Keratinocyte (primary cell): ENCODE measurements at regions not wholly inside any gene's neighbourhood (a gene's known extent, or its start where the extent isn't known, plus 50 kb on each side); places are given as distances from the start of the nearest gene placed in this dataset.

ENCODE experiments used
- DNase-seq: peaks from one replicate; pipeline ENCODE4 v3.0.0-alpha.2; 2011; ENCODE audit warnings: low read depth, missing footprints, low spot score
- FAIRE-seq: peaks from 2 replicates; lab custom pipeline; 2011; peaks lifted over from hg19 to GRCh38; lab: Jason Lieb, UNC
- H2AFZ ChIP-seq: 2 replicates; pipeline ENCODE4 v1.6.0; 2012; ENCODE audit warnings: low read length, control low read depth, inconsistent platforms; ENCODE audit not compliant: control insufficient read depth
- H3K27ac ChIP-seq: 2 replicates; pipeline ENCODE4 v1.5.1; 2011; ENCODE audit warnings: low read length; ENCODE audit not compliant: control insufficient read depth, insufficient read depth
- H3K27me3 ChIP-seq: 3 replicates; pipeline ENCODE4 v1.6.0; 2011; ENCODE audit warnings: low read length; ENCODE audit not compliant: control insufficient read depth, insufficient read depth; ENCODE audit errors: extremely low read depth
- H3K36me3 ChIP-seq, 2 experiments: 2 replicates in 1 of 2; 3 replicates in 1 of 2; pipeline ENCODE4 v1.5.1; 2011; ENCODE audit warnings: low read length in 2 of 2, mild to moderate bottlenecking in 1 of 2; ENCODE audit not compliant: control insufficient read depth in 2 of 2, insufficient read depth in 2 of 2; ENCODE audit errors: extremely low read depth in 1 of 2
- H3K4me1 ChIP-seq: 3 replicates; pipeline ENCODE4 v1.5.1; 2011; ENCODE audit warnings: low read length; ENCODE audit not compliant: control insufficient read depth, insufficient read depth; ENCODE audit errors: extremely low read depth
- H3K4me2 ChIP-seq: 3 replicates; pipeline ENCODE4 v1.6.0; 2011; ENCODE audit warnings: low read depth, low read length; ENCODE audit not compliant: control insufficient read depth, insufficient read depth; ENCODE audit errors: extremely low read depth
- H3K4me3 ChIP-seq, 3 experiments: fragments of 200-600 bp in 1 of 3; sonication (generic) in 1 of 3; 2 replicates in 2 of 3; 3 replicates in 1 of 3; pipeline ENCODE4 v1.5.1; 2011 to 2016; ENCODE audit warnings: low read length in 3 of 3, mild to moderate bottlenecking in 3 of 3, control low read depth in 2 of 3, inconsistent platforms in 1 of 3, low read depth in 1 of 3, mixed read lengths in 1 of 3, mixed run types in 1 of 3, moderate library complexity in 1 of 3; ENCODE audit not compliant: control insufficient read depth in 2 of 3, insufficient read depth in 2 of 3; ENCODE audit errors: extremely low read depth in 1 of 3
- H3K79me2 ChIP-seq: 2 replicates; pipeline ENCODE4 v1.6.0; 2012; ENCODE audit warnings: low read length; ENCODE audit not compliant: control insufficient read depth, insufficient read depth
- H3K9ac ChIP-seq: 3 replicates; pipeline ENCODE4 v1.6.0; 2011; ENCODE audit warnings: low read length; ENCODE audit not compliant: control insufficient read depth, insufficient read depth; ENCODE audit errors: extremely low read depth
- H3K9me1 ChIP-seq: 3 replicates; pipeline ENCODE4 v1.6.0; 2011; ENCODE audit warnings: low read length; ENCODE audit not compliant: control insufficient read depth, insufficient read depth; ENCODE audit errors: extremely low read depth
- H3K9me3 ChIP-seq: 2 replicates; pipeline ENCODE4 v1.5.1; 2012; ENCODE audit warnings: low read depth, low read length; ENCODE audit not compliant: control insufficient read depth
- H4K20me1 ChIP-seq: 3 replicates; pipeline ENCODE4 v1.6.0; 2011; ENCODE audit warnings: low read length; ENCODE audit not compliant: control insufficient read depth, insufficient read depth; ENCODE audit errors: extremely low read depth
- CTCF ChIP-seq, 3 experiments: IDR thresholded peaks in 1 of 3; conservative IDR thresholded peaks in 1 of 3; optimal IDR thresholded peaks in 1 of 3; 2 replicates in 2 of 3; 3 replicates in 1 of 3; pipeline versions ENCODE3 to v1.5.1; 2011; ENCODE audit warnings: low read length in 3 of 3, mild to moderate bottlenecking in 3 of 3, moderate library complexity in 2 of 3, control low read depth in 1 of 3, inconsistent platforms in 1 of 3; ENCODE audit not compliant: insufficient read depth in 2 of 3; ENCODE audit errors: extremely low read depth in 1 of 3
- EZH2 ChIP-seq: IDR thresholded peaks from one replicate; pipeline ENCODE4 v1.6.1; 2012; ENCODE audit warnings: inconsistent platforms, mild to moderate bottlenecking, low read length, moderate library complexity
- dilution Hi-C: fragments of 300-500 bp; cut with MboI; formaldehyde crosslinking; loops from one replicate; pipeline ENCODE4 v1.7.0; 2020; ENCODE audit warnings: low sequenced_read_pairs; ENCODE audit not compliant: extremely low pct_ligation_motif_present

GRCh38 chr13:55263045-55263444 is 1877.7 kb upstream of the PRR20A start:
- dilution Hi-C loops: no loop called here
- Histone ChIP-seq H3K4me3 (no peak overlapping the region), H3K4me1 (no peaks in the 10 kb centered on the region), H3K9ac (no peak overlapping the region), H3K27me3 (no peaks in the 10 kb centered on the region), H4K20me1 (no peaks in the 10 kb centered on the region), H3K79me2 (no peaks in the 10 kb centered on the region), H3K27ac (no peak overlapping the region), H2AFZ (no peak overlapping the region), H3K9me3 (no peaks in the 10 kb centered on the region), H3K4me2 (no peak overlapping the region), H3K9me1 (no peaks in the 10 kb centered on the region), H3K36me3 (no peaks in the 10 kb centered on the region)
- FAIRE-seq: no peak
- DNase-seq: no peak
- TF ChIP-seq EZH2 (no peak), CTCF (optimal IDR thresholded peaks at IDR 0.05 in 1 of 3, IDR thresholded peaks at IDR 0.05 in 1 of 3, conservative IDR thresholded peaks at IDR 0.05 in 1 of 3; ENCODE audit: extremely low read depth in 1 of 3, insufficient read depth in 2 of 3, low read length in 3 of 3) (no peak)

- dilution Hi-C loops: no loop called here
- Histone ChIP-seq H3K4me1 (no peaks in the 10 kb centered on the region), H3K4me3 (no peak overlapping the region), H3K27me3 (no peaks in the 10 kb centered on the region), H3K4me2 (no peak overlapping the region), H3K9ac (no peak overlapping the region), H4K20me1 (no peaks in the 10 kb centered on the region), H2AFZ (no peak overlapping the region), H3K36me3 (no peaks in the 10 kb centered on the region), H3K79me2 (no peaks in the 10 kb centered on the region), H3K9me3 (no peaks in the 10 kb centered on the region), H3K27ac (no peak overlapping the region), H3K9me1 (no peaks in the 10 kb centered on the region)
- no peak for DNase-seq
- FAIRE-seq: no peak
- TF ChIP-seq EZH2: no peak
- no peak for TF ChIP-seq CTCF (optimal IDR thresholded peaks at IDR 0.05 in 1 of 3, IDR thresholded peaks at IDR 0.05 in 1 of 3, conservative IDR thresholded peaks at IDR 0.05 in 1 of 3; ENCODE audit: extremely low read depth in 1 of 3, insufficient read depth in 2 of 3, low read length in 3 of 3)
Measured at GRCh38 chr13:55266644-55267043, 1874.1 kb upstream of the PRR20A start.
